HCT116 (cell line): ENCODE measurements at regions not wholly inside any gene's neighbourhood (a gene's known extent, or its start where the extent isn't known, plus 50 kb on each side); places are given as distances from the start of the nearest gene placed in this dataset.

Experiments used
- ATF3 ChIP-seq: IDR thresholded peaks from 2 replicates; pipeline ENCODE4 v1.6.1; 2012
- CEBPB ChIP-seq: IDR thresholded peaks from 2 replicates; pipeline ENCODE4 v1.6.1; 2012; ENCODE audit warnings: low read depth
- EGR1 ChIP-seq: IDR thresholded peaks from 2 replicates; pipeline ENCODE4 v1.6.1; 2012; ENCODE audit warnings: low read depth
- ELF1 ChIP-seq: IDR thresholded peaks from 2 replicates; pipeline ENCODE4 v1.6.1; 2012; ENCODE audit warnings: low read depth, borderline replicate concordance
- EZH2 ChIP-seq: fragments of 200-600 bp; sonication (generic); IDR thresholded peaks from 2 replicates; pipeline ENCODE4 v1.6.1; 2017; ENCODE audit warnings: antibody characterized with exemption, mixed run types
- EZH2phosphoT487 ChIP-seq: fragments of 200-600 bp; IDR thresholded peaks from 2 replicates; pipeline ENCODE4 v1.6.1; 2018; ENCODE audit warnings: antibody characterized with exemption, borderline replicate concordance
- FOSL1 ChIP-seq: IDR thresholded peaks from 2 replicates; pipeline ENCODE4 v1.6.1; 2012; ENCODE audit warnings: low read depth
- JUND ChIP-seq: IDR thresholded peaks from 2 replicates; pipeline ENCODE4 v1.6.1; 2012
- POLR2A ChIP-seq: IDR thresholded peaks from 2 replicates; pipeline ENCODE4 v1.7.0; 2011; ENCODE audit warnings: borderline replicate concordance; ENCODE audit not compliant: insufficient read depth, insufficient read length; ENCODE audit errors: extremely low read depth
- POLR2AphosphoS5 ChIP-seq: IDR thresholded peaks from 2 replicates; pipeline ENCODE4 v1.6.1; 2011; ENCODE audit warnings: mild to moderate bottlenecking, low read depth, low read length, moderate library complexity
- RAD21 ChIP-seq: IDR thresholded peaks from 2 replicates; pipeline ENCODE4 v1.6.1; 2012; ENCODE audit warnings: low read depth, mild to moderate bottlenecking
- TF ChIP-seq, protein P1 (sequence below), 3 experiments: fragments of 200-600 bp in 1 of 3; sonication (generic) in 1 of 3; IDR thresholded peaks in 2 of 3; conservative IDR thresholded peaks in 1 of 3; 2 replicates each; pipeline ENCODE4 v1.5.1; 2012 to 2017; ENCODE audit warnings: low read depth in 2 of 3, low read length in 2 of 3, antibody characterized with exemption in 1 of 3, borderline replicate concordance in 1 of 3, control low read depth in 1 of 3, mild to moderate bottlenecking in 1 of 3, mixed read lengths in 1 of 3, mixed run types in 1 of 3, moderate library complexity in 1 of 3; ENCODE audit not compliant: insufficient read depth in 1 of 3
- TF ChIP-seq, protein P2 (sequence below): IDR thresholded peaks from 2 replicates; pipeline ENCODE4 v1.6.1; 2012
- TF ChIP-seq, protein P3 (sequence below): IDR thresholded peaks from 2 replicates; pipeline ENCODE4 v1.6.1; 2012; ENCODE audit warnings: low read depth

- TF ChIP-seq EZH2phosphoT487: no peak
- TF ChIP-seq POLR2AphosphoS5: no peak
- no peak for TF ChIP-seq POLR2A
- TF ChIP-seq RAD21: no peak
- TF ChIP-seq, protein P1, sequence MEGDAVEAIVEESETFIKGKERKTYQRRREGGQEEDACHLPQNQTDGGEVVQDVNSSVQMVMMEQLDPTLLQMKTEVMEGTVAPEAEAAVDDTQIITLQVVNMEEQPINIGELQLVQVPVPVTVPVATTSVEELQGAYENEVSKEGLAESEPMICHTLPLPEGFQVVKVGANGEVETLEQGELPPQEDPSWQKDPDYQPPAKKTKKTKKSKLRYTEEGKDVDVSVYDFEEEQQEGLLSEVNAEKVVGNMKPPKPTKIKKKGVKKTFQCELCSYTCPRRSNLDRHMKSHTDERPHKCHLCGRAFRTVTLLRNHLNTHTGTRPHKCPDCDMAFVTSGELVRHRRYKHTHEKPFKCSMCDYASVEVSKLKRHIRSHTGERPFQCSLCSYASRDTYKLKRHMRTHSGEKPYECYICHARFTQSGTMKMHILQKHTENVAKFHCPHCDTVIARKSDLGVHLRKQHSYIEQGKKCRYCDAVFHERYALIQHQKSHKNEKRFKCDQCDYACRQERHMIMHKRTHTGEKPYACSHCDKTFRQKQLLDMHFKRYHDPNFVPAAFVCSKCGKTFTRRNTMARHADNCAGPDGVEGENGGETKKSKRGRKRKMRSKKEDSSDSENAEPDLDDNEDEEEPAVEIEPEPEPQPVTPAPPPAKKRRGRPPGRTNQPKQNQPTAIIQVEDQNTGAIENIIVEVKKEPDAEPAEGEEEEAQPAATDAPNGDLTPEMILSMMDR (IDR thresholded peaks at IDR 0.05 in 2 of 3, conservative IDR thresholded peaks at IDR 0.05 in 1 of 3; ENCODE audit: borderline replicate concordance in 1 of 3, insufficient read depth in 1 of 3, low read depth in 2 of 3, low read length in 2 of 3): no peak
- no peak for TF ChIP-seq FOSL1
- no peak for TF ChIP-seq ELF1
- TF ChIP-seq, protein P2, sequence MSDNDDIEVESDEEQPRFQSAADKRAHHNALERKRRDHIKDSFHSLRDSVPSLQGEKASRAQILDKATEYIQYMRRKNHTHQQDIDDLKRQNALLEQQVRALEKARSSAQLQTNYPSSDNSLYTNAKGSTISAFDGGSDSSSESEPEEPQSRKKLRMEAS: no peak
- no peak for TF ChIP-seq JUND
- TF ChIP-seq EGR1: no peak
- no peak for TF ChIP-seq CEBPB
- TF ChIP-seq ATF3: no peak
- no peak for TF ChIP-seq EZH2
- TF ChIP-seq, protein P3, sequence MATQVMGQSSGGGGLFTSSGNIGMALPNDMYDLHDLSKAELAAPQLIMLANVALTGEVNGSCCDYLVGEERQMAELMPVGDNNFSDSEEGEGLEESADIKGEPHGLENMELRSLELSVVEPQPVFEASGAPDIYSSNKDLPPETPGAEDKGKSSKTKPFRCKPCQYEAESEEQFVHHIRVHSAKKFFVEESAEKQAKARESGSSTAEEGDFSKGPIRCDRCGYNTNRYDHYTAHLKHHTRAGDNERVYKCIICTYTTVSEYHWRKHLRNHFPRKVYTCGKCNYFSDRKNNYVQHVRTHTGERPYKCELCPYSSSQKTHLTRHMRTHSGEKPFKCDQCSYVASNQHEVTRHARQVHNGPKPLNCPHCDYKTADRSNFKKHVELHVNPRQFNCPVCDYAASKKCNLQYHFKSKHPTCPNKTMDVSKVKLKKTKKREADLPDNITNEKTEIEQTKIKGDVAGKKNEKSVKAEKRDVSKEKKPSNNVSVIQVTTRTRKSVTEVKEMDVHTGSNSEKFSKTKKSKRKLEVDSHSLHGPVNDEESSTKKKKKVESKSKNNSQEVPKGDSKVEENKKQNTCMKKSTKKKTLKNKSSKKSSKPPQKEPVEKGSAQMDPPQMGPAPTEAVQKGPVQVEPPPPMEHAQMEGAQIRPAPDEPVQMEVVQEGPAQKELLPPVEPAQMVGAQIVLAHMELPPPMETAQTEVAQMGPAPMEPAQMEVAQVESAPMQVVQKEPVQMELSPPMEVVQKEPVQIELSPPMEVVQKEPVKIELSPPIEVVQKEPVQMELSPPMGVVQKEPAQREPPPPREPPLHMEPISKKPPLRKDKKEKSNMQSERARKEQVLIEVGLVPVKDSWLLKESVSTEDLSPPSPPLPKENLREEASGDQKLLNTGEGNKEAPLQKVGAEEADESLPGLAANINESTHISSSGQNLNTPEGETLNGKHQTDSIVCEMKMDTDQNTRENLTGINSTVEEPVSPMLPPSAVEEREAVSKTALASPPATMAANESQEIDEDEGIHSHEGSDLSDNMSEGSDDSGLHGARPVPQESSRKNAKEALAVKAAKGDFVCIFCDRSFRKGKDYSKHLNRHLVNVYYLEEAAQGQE: no peak
These were observed 325.2 kb downstream of the DYSF start for GRCh38 chr2:71778514-71778913.
